Gastrocnemius medialis (tissue), 4 donors: ENCODE measurements at regions not wholly inside any gene's neighbourhood (a gene's known extent, or its start where the extent isn't known, plus 50 kb on each side); places are given as distances from the start of the nearest gene placed in this dataset.

Source experiments
- ATAC-seq, 2 donors: fragments of 150-250 bp; one replicate each; pipeline ENCODE4 v1.9.1; 2016
- DNase-seq, 2 donors: peaks; one replicate each; pipeline ENCODE4 v3.0.0-alpha.2; 2019
- H3K27ac ChIP-seq, 4 donors: fragments of 200-600 bp; sonication (generic); 1 replicate in 1 of 4; 2 replicates in 3 of 4; pipeline ENCODE4 v1.5.1; 2016 to 2018; ENCODE audit warnings: mild to moderate bottlenecking in 2 of 4, moderate library complexity in 1 of 4
- H3K27me3 ChIP-seq, 3 donors: fragments of 200-600 bp; sonication (generic) in 2 of 3; 1 replicate in 1 of 3; 2 replicates in 2 of 3; pipeline versions ENCODE4 v1.5.1 to v1.6.0; 2016 to 2019; ENCODE audit warnings: mild to moderate bottlenecking in 1 of 3, moderate library complexity in 1 of 3
- H3K36me3 ChIP-seq, 2 donors: fragments of 200-600 bp; sonication (generic) in 1 of 2; one replicate each; pipeline ENCODE4 v1.5.1; 2017 to 2018
- H3K4me1 ChIP-seq, 2 donors: fragments of 200-600 bp; sonication (generic) in 1 of 2; one replicate each; pipeline ENCODE4 v1.5.1; 2016 to 2017; ENCODE audit warnings: mild to moderate bottlenecking in 2 of 2
- H3K4me3 ChIP-seq, 4 donors: fragments of 200-600 bp; sonication (generic) in 3 of 4; 1 replicate in 1 of 4; 2 replicates in 3 of 4; pipeline ENCODE4 v1.5.1; 2016 to 2019; ENCODE audit warnings: mild to moderate bottlenecking in 2 of 4
- H3K9me3 ChIP-seq, 3 donors: fragments of 200-600 bp; sonication (generic) in 2 of 3; 1 replicate in 1 of 3; 2 replicates in 2 of 3; pipeline ENCODE4 v1.5.1; 2016 to 2019
- POLR2A ChIP-seq, 2 donors: fragments of 450-650 bp; IDR thresholded peaks; one replicate each; pipeline ENCODE4 v1.6.1; 2017; ENCODE audit warnings: antibody characterized with exemption in 2 of 2, mild to moderate bottlenecking in 2 of 2, moderate library complexity in 2 of 2
- in situ Hi-C, 4 donors: fragments of 200-750 bp; cut with MboI; loops; one replicate each; pipeline versions ENCODE4 v1.15.0 to v1.8.0; 2017; ENCODE audit warnings: low sequenced_read_pairs in 4 of 4
- intact Hi-C: fragments of 100-400 bp; cut with DNase I; formaldehyde crosslinking; loops from one replicate; pipeline ENCODE4 v1.15.1; 2023; ENCODE audit warnings: low total_unique reads
- TF ChIP-seq, protein P1 (sequence below), 5 experiments: fragments of 450-650 bp in 3 of 5; fragments of 200-600 bp in 2 of 5; sonication (generic) in 2 of 5; IDR thresholded peaks in 4 of 5; conservative IDR thresholded peaks in 1 of 5; 1 replicate in 4 of 5; 2 replicates in 1 of 5; pipeline ENCODE4 v1.5.1; 2016 to 2019; ENCODE audit warnings: antibody characterized with exemption in 5 of 5, mild to moderate bottlenecking in 3 of 5, moderate library complexity in 3 of 5

DNA sequence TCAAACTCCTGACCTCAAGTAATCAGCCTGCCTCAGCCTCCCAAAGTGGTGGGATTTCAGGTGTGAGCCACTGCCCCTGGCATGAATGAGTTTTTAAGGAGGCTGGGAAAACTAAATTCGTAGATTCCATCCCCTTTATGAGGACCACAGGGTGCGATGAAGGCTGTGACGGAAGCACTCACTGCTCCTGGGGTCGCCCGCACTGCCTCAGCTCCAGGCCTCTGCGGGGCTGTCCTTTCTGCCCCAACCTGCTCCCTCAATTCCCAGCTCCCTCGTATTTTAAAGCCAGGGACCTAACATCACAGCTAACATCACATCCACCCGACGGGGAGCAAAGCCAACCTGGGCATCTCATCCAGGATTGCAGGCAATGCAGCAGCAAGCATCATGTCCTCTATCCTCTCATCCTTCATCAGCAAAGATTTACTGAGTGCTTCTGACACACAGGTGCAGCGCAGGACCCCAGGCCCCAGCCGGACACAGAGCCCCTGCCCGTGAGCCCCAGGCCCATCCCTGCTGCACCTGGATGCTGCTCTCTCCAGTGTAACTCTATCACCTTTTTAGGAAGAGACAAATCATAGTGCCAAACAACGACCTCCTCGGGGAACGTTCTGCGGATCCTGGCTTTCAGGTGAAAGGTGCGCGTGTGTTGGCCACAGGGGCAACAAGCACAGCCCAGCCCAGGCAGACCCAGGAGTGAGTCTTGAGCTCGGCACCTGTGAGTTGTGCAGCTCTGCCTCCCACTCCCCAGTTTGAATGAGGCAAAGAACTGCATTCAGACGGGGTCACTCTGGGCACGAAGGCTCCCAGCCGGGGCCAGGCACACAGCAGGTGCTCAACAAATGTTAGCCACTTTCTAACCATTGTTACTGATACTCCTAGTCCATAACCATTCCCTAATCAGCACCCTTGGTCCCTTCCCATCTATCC is 134.3 kb downstream of the CRYBB2 start:
- Histone ChIP-seq H3K4me3 (no peak overlapping the region), H3K27ac (no peak overlapping the region), H3K4me1 (no peaks in the 10 kb centered on the region), H3K9me3 (no peaks in the 10 kb centered on the region), H3K27me3 (no peaks in the 10 kb centered on the region), H3K36me3 (peaks cover 0 to 39% of the 10 kb centered on the region in 2 donors)
- no peak for TF ChIP-seq POLR2A (IDR thresholded peaks at IDR 0.05)
- TF ChIP-seq, protein P1, sequence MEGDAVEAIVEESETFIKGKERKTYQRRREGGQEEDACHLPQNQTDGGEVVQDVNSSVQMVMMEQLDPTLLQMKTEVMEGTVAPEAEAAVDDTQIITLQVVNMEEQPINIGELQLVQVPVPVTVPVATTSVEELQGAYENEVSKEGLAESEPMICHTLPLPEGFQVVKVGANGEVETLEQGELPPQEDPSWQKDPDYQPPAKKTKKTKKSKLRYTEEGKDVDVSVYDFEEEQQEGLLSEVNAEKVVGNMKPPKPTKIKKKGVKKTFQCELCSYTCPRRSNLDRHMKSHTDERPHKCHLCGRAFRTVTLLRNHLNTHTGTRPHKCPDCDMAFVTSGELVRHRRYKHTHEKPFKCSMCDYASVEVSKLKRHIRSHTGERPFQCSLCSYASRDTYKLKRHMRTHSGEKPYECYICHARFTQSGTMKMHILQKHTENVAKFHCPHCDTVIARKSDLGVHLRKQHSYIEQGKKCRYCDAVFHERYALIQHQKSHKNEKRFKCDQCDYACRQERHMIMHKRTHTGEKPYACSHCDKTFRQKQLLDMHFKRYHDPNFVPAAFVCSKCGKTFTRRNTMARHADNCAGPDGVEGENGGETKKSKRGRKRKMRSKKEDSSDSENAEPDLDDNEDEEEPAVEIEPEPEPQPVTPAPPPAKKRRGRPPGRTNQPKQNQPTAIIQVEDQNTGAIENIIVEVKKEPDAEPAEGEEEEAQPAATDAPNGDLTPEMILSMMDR (IDR thresholded peaks at IDR 0.05 in 4 of 5, conservative IDR thresholded peaks at IDR 0.05 in 1 of 5), result no peak
- ATAC-seq (no peak), DNase-seq (peak in 1 of 2 donors; percentile 3)
- intact Hi-C loops, result no loop called here
- in situ Hi-C loops, result no loop called here

DNA sequence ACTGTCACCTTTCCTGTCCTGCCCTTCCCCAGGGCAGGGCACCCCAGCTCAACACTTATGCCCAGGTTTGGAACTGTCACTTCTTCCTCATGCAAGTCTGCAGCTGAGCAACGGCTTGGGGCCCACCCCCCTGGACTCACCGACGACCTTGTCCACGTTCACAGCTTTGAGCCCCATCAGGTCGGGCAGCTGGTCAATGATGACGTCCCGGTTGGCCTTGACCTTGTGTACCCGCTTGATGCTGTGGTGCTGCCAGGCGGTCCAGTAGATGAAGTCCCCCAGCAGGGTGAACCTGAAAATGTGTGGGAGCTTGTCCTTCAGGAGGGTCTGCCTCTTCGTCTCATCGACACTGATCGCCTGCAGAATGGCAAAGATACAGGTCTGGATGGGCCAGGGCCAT is 135.0 kb downstream of the CRYBB2 start:
- intact Hi-C loops, result no loop called here
- H3K27ac ChIP-seq, result no peak overlapping the region
- TF ChIP-seq, protein P1 (IDR thresholded peaks at IDR 0.05 in 4 of 5, conservative IDR thresholded peaks at IDR 0.05 in 1 of 5), result no peak
- no peak for TF ChIP-seq POLR2A (IDR thresholded peaks at IDR 0.05)
- in situ Hi-C loops, result no loop called here
- H3K36me3 ChIP-seq, result peaks cover 0 to 39% of the 10 kb centered on the region in 2 donors
- no peaks in the 10 kb centered on the region for H3K27me3 ChIP-seq
- H3K4me1 ChIP-seq, result no peaks in the 10 kb centered on the region
- DNase-seq (peak in 1 of 2 donors; percentile 9), ATAC-seq (no peak)
- no peak overlapping the region for H3K4me3 ChIP-seq
- no peaks in the 10 kb centered on the region for H3K9me3 ChIP-seq

DNA sequence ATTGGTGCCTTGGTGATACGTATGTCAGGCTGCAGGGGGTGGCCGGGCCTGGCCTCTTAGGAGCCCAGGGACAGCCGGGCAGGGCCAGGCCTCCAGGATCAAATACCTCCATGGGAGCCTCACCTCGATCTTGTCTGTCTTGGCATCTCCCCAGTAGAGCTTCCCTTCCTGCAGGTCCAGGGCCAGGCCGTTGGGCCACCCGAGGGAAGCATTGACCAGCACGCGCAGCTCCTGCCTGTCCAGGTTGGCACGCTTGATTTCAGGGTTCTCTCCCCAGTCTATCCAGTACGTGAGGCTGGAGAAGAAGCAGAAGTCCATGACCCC is 137.7 kb downstream of the CRYBB2 start:
- TF ChIP-seq, protein P1 (IDR thresholded peaks at IDR 0.05 in 4 of 5, conservative IDR thresholded peaks at IDR 0.05 in 1 of 5), result no peak
- TF ChIP-seq POLR2A (IDR thresholded peaks at IDR 0.05), result no peak
- H3K36me3 ChIP-seq, result peaks cover 0 to 26% of the 10 kb centered on the region in 2 donors
- DNase-seq (no peak), ATAC-seq (no peak)
- no peaks in the 10 kb centered on the region for H3K9me3 ChIP-seq
- no peak overlapping the region for H3K27ac ChIP-seq
- H3K4me3 ChIP-seq, result no peak overlapping the region
- H3K4me1 ChIP-seq, result no peaks in the 10 kb centered on the region
- intact Hi-C loops (no loop called here), in situ Hi-C loops (no loop called here)
- H3K27me3 ChIP-seq, result no peaks in the 10 kb centered on the region

DNA sequence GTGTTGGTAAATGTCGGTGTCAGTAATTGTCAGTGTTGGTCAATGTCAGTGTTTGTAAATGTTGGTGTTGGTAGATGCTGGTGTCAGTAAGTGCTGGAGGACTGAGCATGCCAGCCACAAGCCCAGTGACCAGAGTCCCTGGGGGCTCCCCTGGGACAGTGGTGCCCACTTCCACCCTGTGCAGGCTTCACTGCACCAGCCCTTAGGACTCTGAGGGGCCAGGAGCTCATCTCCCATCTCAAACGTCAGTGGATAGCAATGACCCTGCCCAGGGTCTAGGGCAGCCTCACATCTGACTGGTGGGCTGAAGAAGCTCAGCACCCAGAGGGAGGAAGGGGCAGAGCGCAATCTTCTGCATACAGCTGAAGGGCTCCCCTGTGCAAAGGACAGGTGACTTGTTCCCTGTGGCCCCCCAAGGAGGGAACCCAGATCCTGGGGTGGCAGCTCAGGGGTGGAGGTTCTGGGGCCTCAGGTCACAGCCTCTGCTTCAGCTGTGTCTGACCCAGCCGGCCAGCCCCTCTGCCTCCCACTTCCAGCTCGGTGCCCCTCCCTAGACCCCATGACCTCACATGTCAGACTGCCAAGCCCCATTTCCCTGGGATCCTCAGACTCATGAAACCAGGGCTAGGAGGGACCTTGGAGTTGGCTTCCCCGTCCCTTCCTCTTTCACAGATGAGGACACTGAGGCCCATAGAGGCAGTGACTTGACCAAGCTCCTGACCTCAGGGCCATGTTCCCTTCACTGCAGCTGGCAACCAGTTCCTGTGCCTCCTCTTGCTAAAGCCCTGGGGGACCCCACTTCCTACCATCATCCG is 138.4 kb downstream of the CRYBB2 start:
- in situ Hi-C loops (no loop called here), intact Hi-C loops (no loop called here)
- ATAC-seq, result no peak
- Histone ChIP-seq H3K27me3 (no peaks in the 10 kb centered on the region), H3K36me3 (peaks cover 0 to 23% of the 10 kb centered on the region in 2 donors), H3K9me3 (no peaks in the 10 kb centered on the region), H3K4me3 (no peak overlapping the region), H3K27ac (no peak overlapping the region), H3K4me1 (peaks cover 0 to 4% of the 10 kb centered on the region in 2 donors)
- DNase-seq, result peak in 1 of 2 donors; percentile 1
- TF ChIP-seq POLR2A (IDR thresholded peaks at IDR 0.05), result no peak
- TF ChIP-seq, protein P1 (IDR thresholded peaks at IDR 0.05 in 4 of 5, conservative IDR thresholded peaks at IDR 0.05 in 1 of 5), result no peak
